ENCODE measurements at regions not wholly inside any gene's neighbourhood (a gene's known extent, or its start where the extent isn't known, plus 50 kb on each side); places are given as distances from the start of the nearest gene placed in this dataset.

DNA sequence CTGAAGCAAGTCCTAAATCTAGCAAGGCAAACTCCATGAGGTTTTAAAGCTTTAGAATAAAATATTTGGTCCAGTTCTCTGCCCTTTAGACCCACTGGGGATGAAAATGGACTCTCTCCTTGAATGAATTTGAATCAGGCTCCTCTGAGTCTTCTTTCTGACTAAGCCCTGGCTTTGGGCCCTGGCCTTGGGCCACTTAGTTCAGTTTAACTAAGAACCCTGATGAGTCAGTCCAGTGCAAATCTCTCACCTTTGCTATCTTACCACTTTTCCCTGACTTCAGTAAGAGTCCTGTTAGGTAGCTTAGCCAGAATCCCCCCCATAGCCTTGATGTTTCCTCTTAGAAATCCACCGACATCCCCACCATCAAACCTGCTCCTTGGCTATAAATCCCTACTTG lies 427.5 kb downstream of the SNAPC1 start:
- TF ChIP-seq, protein P1, sequence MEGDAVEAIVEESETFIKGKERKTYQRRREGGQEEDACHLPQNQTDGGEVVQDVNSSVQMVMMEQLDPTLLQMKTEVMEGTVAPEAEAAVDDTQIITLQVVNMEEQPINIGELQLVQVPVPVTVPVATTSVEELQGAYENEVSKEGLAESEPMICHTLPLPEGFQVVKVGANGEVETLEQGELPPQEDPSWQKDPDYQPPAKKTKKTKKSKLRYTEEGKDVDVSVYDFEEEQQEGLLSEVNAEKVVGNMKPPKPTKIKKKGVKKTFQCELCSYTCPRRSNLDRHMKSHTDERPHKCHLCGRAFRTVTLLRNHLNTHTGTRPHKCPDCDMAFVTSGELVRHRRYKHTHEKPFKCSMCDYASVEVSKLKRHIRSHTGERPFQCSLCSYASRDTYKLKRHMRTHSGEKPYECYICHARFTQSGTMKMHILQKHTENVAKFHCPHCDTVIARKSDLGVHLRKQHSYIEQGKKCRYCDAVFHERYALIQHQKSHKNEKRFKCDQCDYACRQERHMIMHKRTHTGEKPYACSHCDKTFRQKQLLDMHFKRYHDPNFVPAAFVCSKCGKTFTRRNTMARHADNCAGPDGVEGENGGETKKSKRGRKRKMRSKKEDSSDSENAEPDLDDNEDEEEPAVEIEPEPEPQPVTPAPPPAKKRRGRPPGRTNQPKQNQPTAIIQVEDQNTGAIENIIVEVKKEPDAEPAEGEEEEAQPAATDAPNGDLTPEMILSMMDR (IDR thresholded peaks at IDR 0.05 in 4 of 5, conservative IDR thresholded peaks at IDR 0.05 in 1 of 5) = no peak
- TF ChIP-seq POLR2A (IDR thresholded peaks at IDR 0.05) = no peak
